ENCODE measurements at regions not wholly inside any gene's neighbourhood (a gene's known extent, or its start where the extent isn't known, plus 50 kb on each side); places are given as distances from the start of the nearest gene placed in this dataset.

DNA sequence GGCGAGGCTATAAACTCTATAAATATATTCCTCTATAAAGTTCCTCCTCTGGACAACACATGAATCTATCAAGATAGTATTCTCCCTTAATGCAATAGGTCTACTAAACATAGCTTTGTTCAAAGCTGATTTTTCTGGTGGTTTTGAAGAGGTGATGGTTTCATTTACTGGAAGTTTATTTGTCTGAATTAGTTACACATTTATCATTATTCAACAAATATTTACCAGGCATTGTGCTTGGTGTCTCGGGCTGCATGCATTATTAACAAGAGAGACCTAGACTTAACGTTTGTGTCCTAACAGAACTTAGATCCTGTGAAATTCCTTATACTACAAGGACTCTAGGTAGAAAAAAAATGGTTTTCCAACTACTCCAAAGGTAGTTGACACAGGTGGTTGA, 511.4 kb upstream of the B3GALT2 start:
- DNase-seq (ENCODE audit: low read depth) = no peak
- no peak overlapping the region for H3K4me3 ChIP-seq (replicated peaks; ENCODE audit: low read depth, low read length)
- TF ChIP-seq, protein P1, sequence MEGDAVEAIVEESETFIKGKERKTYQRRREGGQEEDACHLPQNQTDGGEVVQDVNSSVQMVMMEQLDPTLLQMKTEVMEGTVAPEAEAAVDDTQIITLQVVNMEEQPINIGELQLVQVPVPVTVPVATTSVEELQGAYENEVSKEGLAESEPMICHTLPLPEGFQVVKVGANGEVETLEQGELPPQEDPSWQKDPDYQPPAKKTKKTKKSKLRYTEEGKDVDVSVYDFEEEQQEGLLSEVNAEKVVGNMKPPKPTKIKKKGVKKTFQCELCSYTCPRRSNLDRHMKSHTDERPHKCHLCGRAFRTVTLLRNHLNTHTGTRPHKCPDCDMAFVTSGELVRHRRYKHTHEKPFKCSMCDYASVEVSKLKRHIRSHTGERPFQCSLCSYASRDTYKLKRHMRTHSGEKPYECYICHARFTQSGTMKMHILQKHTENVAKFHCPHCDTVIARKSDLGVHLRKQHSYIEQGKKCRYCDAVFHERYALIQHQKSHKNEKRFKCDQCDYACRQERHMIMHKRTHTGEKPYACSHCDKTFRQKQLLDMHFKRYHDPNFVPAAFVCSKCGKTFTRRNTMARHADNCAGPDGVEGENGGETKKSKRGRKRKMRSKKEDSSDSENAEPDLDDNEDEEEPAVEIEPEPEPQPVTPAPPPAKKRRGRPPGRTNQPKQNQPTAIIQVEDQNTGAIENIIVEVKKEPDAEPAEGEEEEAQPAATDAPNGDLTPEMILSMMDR (IDR thresholded peaks at IDR 0.05; ENCODE audit: low read length, missing control alignments) = no peak

DNA sequence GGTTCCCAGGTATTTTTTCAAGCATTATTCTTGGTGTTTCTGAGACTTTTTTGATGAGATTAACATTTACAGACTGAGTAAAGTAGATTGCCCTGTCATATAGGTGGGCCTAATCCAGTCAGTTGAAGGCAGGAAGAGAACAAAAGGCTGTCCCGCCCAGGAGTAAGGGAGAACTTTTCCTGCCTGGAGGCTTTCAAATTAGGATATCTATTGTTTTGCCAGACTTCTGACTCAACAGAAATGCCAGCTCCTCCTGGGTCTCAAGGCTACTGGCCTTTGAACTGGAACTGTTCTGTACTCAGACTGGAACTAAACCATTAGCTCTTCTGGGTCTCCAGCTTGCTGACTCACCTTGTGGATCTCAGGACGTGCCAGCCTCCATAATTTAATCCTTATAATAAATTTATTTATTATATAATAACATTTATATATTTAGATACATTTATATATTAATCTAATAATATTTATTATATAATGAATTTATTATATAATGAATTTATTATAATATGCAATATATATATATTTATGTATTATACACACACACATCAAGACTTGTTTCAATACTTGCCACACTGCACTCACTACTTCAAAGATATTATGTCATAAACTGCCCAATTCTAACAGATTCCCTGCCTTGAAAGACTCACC, 510.8 kb upstream of the B3GALT2 start:
- DNase-seq (ENCODE audit: low read depth) = no peak
- H3K4me3 ChIP-seq (replicated peaks; ENCODE audit: low read depth, low read length) = no peak overlapping the region
- TF ChIP-seq, protein P1 (IDR thresholded peaks at IDR 0.05; ENCODE audit: low read length, missing control alignments) = no peak

DNA sequence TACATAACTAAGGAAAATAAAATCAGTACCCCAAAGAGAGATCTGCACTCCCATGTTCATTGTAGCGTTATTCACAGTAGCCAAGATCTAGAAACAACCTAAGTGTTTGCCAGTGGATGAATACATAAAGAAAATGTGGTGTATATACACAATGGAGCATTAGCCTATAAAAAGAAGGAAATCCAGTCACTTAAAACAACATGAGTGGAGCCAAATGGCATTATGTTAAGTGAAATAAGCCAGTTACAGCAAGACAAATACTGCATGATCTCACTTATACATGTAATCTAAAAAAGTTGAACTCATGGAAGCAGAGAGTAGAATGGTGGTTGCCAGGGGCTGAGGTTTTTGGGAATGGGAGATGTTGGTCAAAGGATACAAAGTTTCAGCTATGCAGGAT, 508.3 kb upstream of the B3GALT2 start:
- no peak for DNase-seq (ENCODE audit: low read depth)
- TF ChIP-seq, protein P1 (IDR thresholded peaks at IDR 0.05; ENCODE audit: low read length, missing control alignments) = no peak
- no peak overlapping the region for H3K4me3 ChIP-seq (replicated peaks; ENCODE audit: low read depth, low read length)

DNA sequence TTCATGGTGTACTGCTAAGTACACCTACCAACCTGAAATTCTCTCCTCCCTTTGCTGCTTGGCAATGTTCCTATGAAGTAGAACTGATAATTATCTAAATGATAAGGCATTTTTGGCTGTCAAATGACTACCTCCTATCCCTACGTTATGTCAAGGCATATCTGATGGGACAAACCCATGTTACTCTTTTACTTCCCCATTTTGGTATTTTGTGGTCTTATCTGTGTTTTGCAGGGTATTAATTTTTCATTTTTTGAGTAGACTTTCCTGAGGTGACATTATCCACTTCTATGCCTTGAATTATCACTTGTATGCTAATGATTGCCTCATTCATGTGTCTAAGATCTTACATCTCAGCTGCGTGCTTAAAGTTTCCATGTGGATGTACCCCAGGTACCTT, 499.6 kb upstream of the B3GALT2 start:
- DNase-seq (ENCODE audit: low read depth) = no peak
- TF ChIP-seq, protein P1 (IDR thresholded peaks at IDR 0.05; ENCODE audit: low read length, missing control alignments) = no peak
- no peak overlapping the region for H3K4me3 ChIP-seq (replicated peaks; ENCODE audit: low read depth, low read length)

DNA sequence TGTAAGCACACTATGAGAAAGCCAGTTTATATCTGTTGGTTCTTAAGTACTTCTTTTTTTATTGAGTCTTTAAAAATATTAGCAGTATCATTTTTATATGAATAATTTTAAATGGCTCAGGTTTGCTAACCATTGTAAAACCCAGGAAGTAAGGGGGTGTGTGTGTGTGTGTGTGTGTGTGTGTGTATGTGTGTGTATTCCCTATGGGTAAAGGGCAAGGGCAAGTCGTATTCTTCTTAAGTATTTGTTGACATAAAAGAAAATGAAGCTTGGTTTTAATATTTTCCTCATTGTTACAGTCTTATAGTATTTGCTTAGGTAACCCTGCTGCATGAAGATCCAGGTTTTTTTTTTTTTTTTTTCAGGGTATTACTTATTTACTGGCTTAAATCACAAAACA, 495.0 kb upstream of the B3GALT2 start:
- no peak for DNase-seq (ENCODE audit: low read depth)
- TF ChIP-seq, protein P1 (IDR thresholded peaks at IDR 0.05; ENCODE audit: low read length, missing control alignments) = no peak
- no peak overlapping the region for H3K4me3 ChIP-seq (replicated peaks; ENCODE audit: low read depth, low read length)

DNA sequence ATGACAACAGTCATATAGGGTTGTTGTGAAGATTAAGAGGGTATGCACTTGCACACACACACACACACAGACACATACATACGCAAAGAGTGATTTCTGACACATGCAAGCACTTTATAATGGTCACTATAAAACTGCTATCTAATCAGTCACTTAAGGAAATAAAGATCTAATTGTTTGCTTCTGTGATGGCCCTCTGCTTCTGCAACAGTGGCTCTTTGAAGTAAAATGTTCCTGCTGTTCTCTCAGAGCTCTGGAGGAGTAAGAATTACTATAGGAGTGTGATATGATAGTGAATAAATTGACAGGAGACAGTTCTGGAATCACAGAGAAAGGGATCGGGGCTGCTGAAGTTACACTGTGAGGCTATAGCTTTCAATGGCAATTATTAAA, 494.5 kb upstream of the B3GALT2 start:
- TF ChIP-seq, protein P1 (IDR thresholded peaks at IDR 0.05; ENCODE audit: low read length, missing control alignments) = no peak
- DNase-seq (ENCODE audit: low read depth) = no peak

DNA sequence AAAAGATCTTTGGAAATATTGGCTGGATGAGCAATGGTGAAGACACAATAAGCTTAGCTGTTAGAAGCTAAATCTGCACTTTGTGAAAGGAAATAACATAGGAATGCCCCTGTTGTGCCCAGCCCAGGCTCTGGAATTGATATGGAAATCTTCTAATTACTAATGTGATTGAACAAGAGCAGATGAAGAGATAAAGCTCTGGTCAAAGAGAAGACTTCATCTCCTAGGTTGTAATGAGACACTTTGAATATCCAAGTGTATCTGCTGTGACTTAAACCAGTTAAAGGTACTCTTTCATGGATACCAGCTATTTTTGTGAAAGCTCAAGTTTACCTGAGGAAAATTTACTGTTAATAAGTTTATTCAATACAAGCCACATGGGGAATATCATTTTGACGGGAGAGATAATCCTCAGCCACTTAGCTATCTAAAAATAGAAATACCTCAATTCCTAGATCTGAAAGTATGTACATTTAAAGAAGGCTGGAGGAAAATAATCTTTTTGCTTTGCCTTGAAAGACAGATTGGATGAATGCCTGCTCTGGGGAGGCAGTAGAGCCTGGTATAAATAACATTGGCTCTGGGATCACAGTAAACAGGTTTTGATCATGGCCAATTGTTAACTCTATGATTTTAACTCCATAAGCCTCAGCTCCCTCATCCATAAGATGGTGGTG, 494.0 kb upstream of the B3GALT2 start:
- no peak overlapping the region for H3K4me3 ChIP-seq (replicated peaks; ENCODE audit: low read depth, low read length)
- DNase-seq (ENCODE audit: low read depth) = no peak
- TF ChIP-seq, protein P1 (IDR thresholded peaks at IDR 0.05; ENCODE audit: low read length, missing control alignments) = no peak

More for the DNA sequence above, 494.5 kb upstream of the B3GALT2 start:
- no peak overlapping the region for H3K4me3 ChIP-seq (replicated peaks; ENCODE audit: low read depth, low read length)
